Neural cell (in vitro differentiated cells): ENCODE measurements at regions not wholly inside any gene's neighbourhood (a gene's known extent, or its start where the extent isn't known, plus 50 kb on each side); places are given as distances from the start of the nearest gene placed in this dataset.

Experiments
- H2AFZ ChIP-seq: fragments of 200-600, 300-800 bp; sonication (generic), shearing (Covaris generic); 2 replicates; pipeline ENCODE4 v1.6.0; 2014; ENCODE audit warnings: low read depth, mild to moderate bottlenecking, antibody characterized with exemption, low read length, moderate library complexity
- H3F3A ChIP-seq: fragments of 200-600 bp; shearing (Covaris generic); 2 replicates; pipeline ENCODE4 v1.6.1; 2016; ENCODE audit warnings: mild to moderate bottlenecking, moderate library complexity, mixed read lengths, antibody characterized with exemption, low read length; ENCODE audit not compliant: insufficient read depth, poor library complexity, severe bottlenecking
- H3K27ac ChIP-seq: fragments of 200-600, 300-800 bp; sonication (generic), shearing (Covaris generic); 2 replicates; pipeline ENCODE4 v1.5.1; 2014; ENCODE audit warnings: mild to moderate bottlenecking, low read length, moderate library complexity
- H3K27me3 ChIP-seq: fragments of 300-800, 200-600 bp; sonication (generic), shearing (Covaris generic); 2 replicates; pipeline ENCODE4 v1.6.0; 2014; ENCODE audit warnings: mild to moderate bottlenecking, low read depth, low read length, moderate library complexity; ENCODE audit not compliant: insufficient read depth
- H3K36me3 ChIP-seq: fragments of 300-800, 200-600 bp; sonication (generic), shearing (Covaris generic); 2 replicates; pipeline ENCODE4 v1.5.1; 2014; ENCODE audit warnings: mild to moderate bottlenecking, antibody characterized with exemption, low read length, moderate library complexity; ENCODE audit not compliant: insufficient read depth
- H3K4me2 ChIP-seq: fragments of 300-800, 200-600 bp; sonication (generic), shearing (Covaris generic); 2 replicates; pipeline ENCODE4 v1.6.0; 2014; ENCODE audit warnings: mild to moderate bottlenecking, low read length
- H3K4me3 ChIP-seq: fragments of 300-800, 200-600 bp; sonication (generic), shearing (Covaris generic); 2 replicates; pipeline ENCODE4 v1.5.1; 2014; ENCODE audit warnings: mild to moderate bottlenecking, low read length, moderate library complexity
- H3K79me2 ChIP-seq: fragments of 200-600 bp; shearing (Covaris generic); replicated peaks from 2 replicates; pipeline ENCODE4 v1.6.0; 2014; ENCODE audit warnings: mild to moderate bottlenecking, low read length, moderate library complexity; ENCODE audit not compliant: insufficient read depth
- H3K9ac ChIP-seq: fragments of 300-800, 200-600 bp; sonication (generic), shearing (Covaris generic); 2 replicates; pipeline ENCODE4 v1.6.1; 2016; ENCODE audit warnings: mild to moderate bottlenecking, low read length, mixed read lengths
- H3K9me2 ChIP-seq: fragments of 200-600 bp; shearing (Covaris generic); 2 replicates; pipeline ENCODE4 v1.6.1; 2016; ENCODE audit warnings: mild to moderate bottlenecking, low read length, mixed read lengths; ENCODE audit not compliant: insufficient read depth
- H3K9me3 ChIP-seq: fragments of 200-600, 300-800 bp; sonication (generic), shearing (Covaris generic); 2 replicates; pipeline ENCODE4 v1.6.1; 2016; ENCODE audit warnings: mild to moderate bottlenecking, mixed run types, low read length, moderate library complexity, mixed read lengths
- H4K20me1 ChIP-seq: fragments of 200-600 bp; shearing (Covaris generic); 2 replicates; pipeline ENCODE4 v1.6.1; 2016; ENCODE audit warnings: mild to moderate bottlenecking, mixed run types; ENCODE audit not compliant: insufficient read depth
- EP300 ChIP-seq: fragments of 450-650 bp; conservative IDR thresholded peaks from 2 replicates; pipeline ENCODE4 v1.6.1; 2014; ENCODE audit warnings: antibody characterized with exemption, mild to moderate bottlenecking, moderate library complexity; ENCODE audit not compliant: poor library complexity, severe bottlenecking
- EZH2 ChIP-seq: fragments of 200-600, 300-800 bp; shearing (Covaris generic), sonication (generic); IDR thresholded peaks from 2 replicates; pipeline ENCODE4 v1.6.1; 2014; ENCODE audit warnings: antibody characterized with exemption, low read length, borderline replicate concordance, mild to moderate bottlenecking; ENCODE audit not compliant: insufficient read depth, poor library complexity, severe bottlenecking
- MXI1 ChIP-seq: fragments of 450-650 bp; conservative IDR thresholded peaks from 2 replicates; pipeline ENCODE4 v1.6.1; 2014; ENCODE audit warnings: antibody characterized with exemption, mild to moderate bottlenecking; ENCODE audit not compliant: poor library complexity, severe bottlenecking
- POLR2AphosphoS5 ChIP-seq: IDR thresholded peaks from 2 replicates; pipeline ENCODE4 v1.6.1; 2012
- RAD21 ChIP-seq: fragments of 450-650 bp; conservative IDR thresholded peaks from 2 replicates; pipeline ENCODE4 v1.6.1; 2014; ENCODE audit warnings: antibody characterized with exemption, mild to moderate bottlenecking, moderate library complexity
- SMC3 ChIP-seq: fragments of 450-650 bp; conservative IDR thresholded peaks from 2 replicates; pipeline ENCODE4 v1.6.1; 2014; ENCODE audit warnings: antibody characterized with exemption, mild to moderate bottlenecking, moderate library complexity; ENCODE audit not compliant: poor library complexity
- TAF1 ChIP-seq: IDR thresholded peaks from 2 replicates; pipeline ENCODE4 v1.6.1; 2012; ENCODE audit warnings: low read depth
- TF ChIP-seq, protein P1 (sequence below): IDR thresholded peaks from 2 replicates; pipeline ENCODE4 v1.6.1; 2012; ENCODE audit warnings: borderline replicate concordance
- TF ChIP-seq, protein P2 (sequence below): fragments of 450-650 bp; IDR thresholded peaks from 2 replicates; pipeline ENCODE4 v1.5.1; 2014; ENCODE audit warnings: antibody characterized with exemption, mild to moderate bottlenecking, moderate library complexity; ENCODE audit not compliant: poor library complexity, severe bottlenecking

DNA sequence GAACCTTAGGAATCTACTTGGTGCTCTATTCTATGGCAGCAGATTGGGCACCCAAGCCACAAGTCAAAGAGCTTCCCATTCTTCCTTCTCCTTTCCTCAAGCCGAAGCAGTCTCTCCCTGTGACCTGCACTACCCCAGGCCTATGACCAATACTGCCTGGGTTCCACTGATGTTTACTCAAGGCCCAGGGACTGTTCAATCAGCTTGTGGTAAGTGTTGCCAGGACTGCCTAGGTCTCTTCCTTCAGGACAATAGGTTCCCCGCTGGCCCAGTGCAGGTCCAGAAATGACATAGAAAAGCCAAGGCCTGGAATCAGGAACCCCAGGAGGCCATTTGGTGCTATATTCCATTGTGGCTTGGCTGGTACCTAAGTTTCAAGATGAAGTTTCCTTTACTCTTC, 397.9 kb downstream of the ZIC4 start:
- TF ChIP-seq, protein P1, sequence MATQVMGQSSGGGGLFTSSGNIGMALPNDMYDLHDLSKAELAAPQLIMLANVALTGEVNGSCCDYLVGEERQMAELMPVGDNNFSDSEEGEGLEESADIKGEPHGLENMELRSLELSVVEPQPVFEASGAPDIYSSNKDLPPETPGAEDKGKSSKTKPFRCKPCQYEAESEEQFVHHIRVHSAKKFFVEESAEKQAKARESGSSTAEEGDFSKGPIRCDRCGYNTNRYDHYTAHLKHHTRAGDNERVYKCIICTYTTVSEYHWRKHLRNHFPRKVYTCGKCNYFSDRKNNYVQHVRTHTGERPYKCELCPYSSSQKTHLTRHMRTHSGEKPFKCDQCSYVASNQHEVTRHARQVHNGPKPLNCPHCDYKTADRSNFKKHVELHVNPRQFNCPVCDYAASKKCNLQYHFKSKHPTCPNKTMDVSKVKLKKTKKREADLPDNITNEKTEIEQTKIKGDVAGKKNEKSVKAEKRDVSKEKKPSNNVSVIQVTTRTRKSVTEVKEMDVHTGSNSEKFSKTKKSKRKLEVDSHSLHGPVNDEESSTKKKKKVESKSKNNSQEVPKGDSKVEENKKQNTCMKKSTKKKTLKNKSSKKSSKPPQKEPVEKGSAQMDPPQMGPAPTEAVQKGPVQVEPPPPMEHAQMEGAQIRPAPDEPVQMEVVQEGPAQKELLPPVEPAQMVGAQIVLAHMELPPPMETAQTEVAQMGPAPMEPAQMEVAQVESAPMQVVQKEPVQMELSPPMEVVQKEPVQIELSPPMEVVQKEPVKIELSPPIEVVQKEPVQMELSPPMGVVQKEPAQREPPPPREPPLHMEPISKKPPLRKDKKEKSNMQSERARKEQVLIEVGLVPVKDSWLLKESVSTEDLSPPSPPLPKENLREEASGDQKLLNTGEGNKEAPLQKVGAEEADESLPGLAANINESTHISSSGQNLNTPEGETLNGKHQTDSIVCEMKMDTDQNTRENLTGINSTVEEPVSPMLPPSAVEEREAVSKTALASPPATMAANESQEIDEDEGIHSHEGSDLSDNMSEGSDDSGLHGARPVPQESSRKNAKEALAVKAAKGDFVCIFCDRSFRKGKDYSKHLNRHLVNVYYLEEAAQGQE: no peak
- TF ChIP-seq MXI1: no peak
- no peak overlapping the region for H3K9ac ChIP-seq
- no peak overlapping the region for H2AFZ ChIP-seq
- H3F3A ChIP-seq: no peaks in the 10 kb centered on the region
- no peak overlapping the region for H3K4me2 ChIP-seq
- no peaks in the 10 kb centered on the region for H4K20me1 ChIP-seq
- no peaks in the 10 kb centered on the region for H3K27me3 ChIP-seq
- no peaks in the 10 kb centered on the region for H3K79me2 ChIP-seq
- H3K4me3 ChIP-seq: no peak overlapping the region
- H3K9me3 ChIP-seq: no peaks in the 10 kb centered on the region
- no peak overlapping the region for H3K27ac ChIP-seq
- H3K36me3 ChIP-seq: no peaks in the 10 kb centered on the region
- no peaks in the 10 kb centered on the region for H3K9me2 ChIP-seq

DNA sequence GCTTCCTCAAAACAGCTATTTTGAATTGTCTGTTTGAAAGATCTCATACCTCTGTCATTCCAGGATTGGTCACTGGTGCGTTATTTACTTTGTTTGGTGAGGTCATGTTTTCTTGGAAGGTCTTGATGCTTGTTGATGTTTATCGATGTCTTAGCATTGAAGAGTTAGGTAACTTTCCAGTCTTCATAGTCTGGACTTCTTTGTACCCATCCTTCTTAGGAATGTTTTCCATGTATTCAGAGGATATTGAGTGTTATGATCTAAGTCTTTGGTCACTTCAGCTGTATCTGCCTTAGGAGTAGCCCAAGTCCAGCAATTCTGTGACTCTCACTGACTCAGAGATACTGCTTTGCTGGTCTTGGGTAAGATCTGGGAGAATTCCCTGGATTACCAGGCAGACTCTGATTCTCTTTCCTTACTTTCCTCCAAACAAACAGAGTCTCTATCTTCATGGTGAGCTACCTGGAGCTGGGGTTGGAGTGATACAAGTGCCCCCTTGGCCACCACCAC, 398.6 kb downstream of the ZIC4 start:
- H4K20me1 ChIP-seq: no peaks in the 10 kb centered on the region
- H3K27me3 ChIP-seq: no peaks in the 10 kb centered on the region
- H3K79me2 ChIP-seq: no peaks in the 10 kb centered on the region
- H3K9ac ChIP-seq: no peak overlapping the region
- H3K36me3 ChIP-seq: no peaks in the 10 kb centered on the region
- H3K9me3 ChIP-seq: no peaks in the 10 kb centered on the region
- H3F3A ChIP-seq: no peaks in the 10 kb centered on the region
- no peak overlapping the region for H2AFZ ChIP-seq
- H3K4me2 ChIP-seq: no peak overlapping the region
- H3K27ac ChIP-seq: no peak overlapping the region
- TF ChIP-seq EZH2 (no peak), SMC3 (no peak), MXI1 (no peak), TAF1 (no peak), RAD21 (no peak), EP300 (no peak), POLR2AphosphoS5 (no peak)
- TF ChIP-seq, protein P2, sequence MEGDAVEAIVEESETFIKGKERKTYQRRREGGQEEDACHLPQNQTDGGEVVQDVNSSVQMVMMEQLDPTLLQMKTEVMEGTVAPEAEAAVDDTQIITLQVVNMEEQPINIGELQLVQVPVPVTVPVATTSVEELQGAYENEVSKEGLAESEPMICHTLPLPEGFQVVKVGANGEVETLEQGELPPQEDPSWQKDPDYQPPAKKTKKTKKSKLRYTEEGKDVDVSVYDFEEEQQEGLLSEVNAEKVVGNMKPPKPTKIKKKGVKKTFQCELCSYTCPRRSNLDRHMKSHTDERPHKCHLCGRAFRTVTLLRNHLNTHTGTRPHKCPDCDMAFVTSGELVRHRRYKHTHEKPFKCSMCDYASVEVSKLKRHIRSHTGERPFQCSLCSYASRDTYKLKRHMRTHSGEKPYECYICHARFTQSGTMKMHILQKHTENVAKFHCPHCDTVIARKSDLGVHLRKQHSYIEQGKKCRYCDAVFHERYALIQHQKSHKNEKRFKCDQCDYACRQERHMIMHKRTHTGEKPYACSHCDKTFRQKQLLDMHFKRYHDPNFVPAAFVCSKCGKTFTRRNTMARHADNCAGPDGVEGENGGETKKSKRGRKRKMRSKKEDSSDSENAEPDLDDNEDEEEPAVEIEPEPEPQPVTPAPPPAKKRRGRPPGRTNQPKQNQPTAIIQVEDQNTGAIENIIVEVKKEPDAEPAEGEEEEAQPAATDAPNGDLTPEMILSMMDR: no peak
- TF ChIP-seq, protein P1: no peak
- no peak overlapping the region for H3K4me3 ChIP-seq
- no peaks in the 10 kb centered on the region for H3K9me2 ChIP-seq
